GM12878 (cell line): ENCODE measurements at regions not wholly inside any gene's neighbourhood (a gene's known extent, or its start where the extent isn't known, plus 50 kb on each side); places are given as distances from the start of the nearest gene placed in this dataset.

Experiments used
- ATAC-seq: fragments of 200-7000 bp; cut with Tn5 transposase; 3 replicates; pipeline ENCODE4 v1.9.1; 2020; ENCODE audit warnings: mild to moderate bottlenecking, moderate library complexity
- BruUV-seq: library from RNA; stranded (reverse); fragments of 400-500 nt; replicated peaks from 2 replicates; lab custom pipeline; 2021; lab: Mats Ljungman, UMichigan
- CTCF ChIA-PET: fragments of 300-600 bp; sonication (Branson Sonifier 250); formaldehyde crosslinking; extraction: SDS; loops from one replicate; lab custom pipeline; 2021; ENCODE audit warnings: inconsistent platforms; lab: Yijun Ruan, JAX
- POLR2A ChIA-PET: fragments of 350-600 bp; formaldehyde crosslinking; extraction: SDS; loops from one replicate; lab custom pipeline; 2021; ENCODE audit warnings: inconsistent platforms; lab: Charles Lee
- RAD21 ChIA-PET: fragments of 300-600 bp; sonication (Branson Sonifier 250); formaldehyde crosslinking; loops from one replicate; lab custom pipeline; 2023; ENCODE audit warnings: antibody characterized with exemption; ENCODE audit not compliant: unreplicated experiment; lab: Charles Lee
- SMC1A ChIA-PET: fragments of 300-600 bp; sonication (Branson Sonifier 250); formaldehyde crosslinking; loops from one replicate; lab custom pipeline; 2023; ENCODE audit not compliant: unreplicated experiment, uncharacterized antibody; lab: Charles Lee
- DNase-seq: peaks from one replicate; pipeline ENCODE4 v3.0.0-alpha.2; 2011; ENCODE audit warnings: low read depth, low spot score
- FAIRE-seq: peaks from 3 replicates; lab custom pipeline; 2011; peaks lifted over from hg19 to GRCh38; lab: Jason Lieb, UNC
- H2AFZ ChIP-seq: 2 replicates; pipeline ENCODE4 v1.6.0; 2011; ENCODE audit warnings: low read depth, low read length, control low read depth; ENCODE audit not compliant: control insufficient read depth
- H3K27ac ChIP-seq: 2 replicates; pipeline ENCODE4 v1.5.1; 2011; ENCODE audit warnings: control low read depth; ENCODE audit not compliant: control insufficient read depth, insufficient read depth
- H3K27me3 ChIP-seq, 2 experiments: replicated peaks in 1 of 2; 2 replicates each; pipeline versions ENCODE4 v1.6.0 to v1.6.1; 2011; ENCODE audit warnings: low read length in 1 of 2; ENCODE audit not compliant: control insufficient read depth in 2 of 2, insufficient read depth in 2 of 2
- H3K36me3 ChIP-seq, 2 experiments: 2 replicates each; pipeline ENCODE4 v1.5.1; 2011; ENCODE audit warnings: low read length in 1 of 2; ENCODE audit not compliant: control insufficient read depth in 2 of 2, insufficient read depth in 2 of 2
- H3K4me1 ChIP-seq: 2 replicates; pipeline ENCODE4 v1.6.1; 2011; ENCODE audit warnings: mild to moderate bottlenecking, low read length, moderate library complexity, mixed read lengths; ENCODE audit not compliant: control insufficient read depth, insufficient read depth
- H3K4me2 ChIP-seq: 2 replicates; pipeline ENCODE4 v1.6.0; 2011; ENCODE audit warnings: control low read depth; ENCODE audit not compliant: control insufficient read depth, insufficient read depth
- H3K4me3 ChIP-seq: fragments of 200-600 bp; sonication (generic); 2 replicates; pipeline ENCODE4 v1.5.1; 2016
- H3K79me2 ChIP-seq: 2 replicates; pipeline ENCODE4 v1.6.0; 2011; ENCODE audit warnings: low read length; ENCODE audit not compliant: control insufficient read depth, insufficient read depth
- H3K9ac ChIP-seq: 2 replicates; pipeline ENCODE4 v1.8.0; 2011; ENCODE audit warnings: low read length, control low read depth, mixed read lengths; ENCODE audit not compliant: control insufficient read depth, insufficient read depth
- H3K9me3 ChIP-seq: replicated peaks from 3 replicates; pipeline ENCODE4 v1.5.1; 2011; ENCODE audit warnings: mild to moderate bottlenecking, low read length; ENCODE audit not compliant: control insufficient read depth, insufficient read depth
- H4K20me1 ChIP-seq: 2 replicates; pipeline ENCODE4 v1.6.0; 2011; ENCODE audit not compliant: control insufficient read depth, insufficient read depth
- CREB1 ChIP-seq: IDR thresholded peaks from 2 replicates; pipeline ENCODE4 v1.6.1; 2012; ENCODE audit warnings: low read depth, mild to moderate bottlenecking, inconsistent platforms
- EGR1 ChIP-seq, 2 experiments: IDR thresholded peaks; 1 replicate in 1 of 2; 2 replicates in 1 of 2; pipeline ENCODE4 v1.6.1; 2011 to 2012; ENCODE audit warnings: low read depth in 2 of 2, low read length in 2 of 2, borderline replicate concordance in 1 of 2, mild to moderate bottlenecking in 1 of 2, moderate library complexity in 1 of 2
- FOS ChIP-seq: IDR thresholded peaks from 3 replicates; pipeline ENCODE4 v1.6.1; 2011; ENCODE audit warnings: borderline replicate concordance; ENCODE audit not compliant: insufficient read length; ENCODE audit errors: extremely low read depth
- IRF4 ChIP-seq: IDR thresholded peaks from 2 replicates; pipeline ENCODE4 v1.6.1; 2011; ENCODE audit warnings: low read depth, low read length
- KDM1A ChIP-seq: fragments of 200-600 bp; sonication (generic); IDR thresholded peaks from 2 replicates; pipeline ENCODE4 v1.6.1; 2016; ENCODE audit warnings: borderline replicate concordance
- MXI1 ChIP-seq: fragments of 150-350 bp; IDR thresholded peaks from 2 replicates; pipeline ENCODE4 v1.6.1; 2011; ENCODE audit warnings: low read depth, mild to moderate bottlenecking, inconsistent platforms, low read length, improper control_type of control experiment
- POLR2A ChIP-seq: IDR thresholded peaks from 2 replicates; pipeline ENCODE4 v1.6.1; 2011; ENCODE audit warnings: low read depth, mild to moderate bottlenecking, low read length
- POLR2AphosphoS2 ChIP-seq: IDR thresholded peaks from 2 replicates; pipeline ENCODE4 v1.6.1; 2011; ENCODE audit warnings: low read depth, mild to moderate bottlenecking, low read length, improper control_type of control experiment, moderate library complexity
- SIX5 ChIP-seq: IDR thresholded peaks from 2 replicates; pipeline ENCODE4 v1.6.1; 2011; ENCODE audit warnings: mild to moderate bottlenecking, low read depth, low read length, moderate library complexity; ENCODE audit not compliant: severe bottlenecking
- SMC3 ChIP-seq: IDR thresholded peaks from 2 replicates; pipeline ENCODE4 v1.6.1; 2011; ENCODE audit warnings: low read length, improper control_type of control experiment, borderline replicate concordance
- SREBF1 ChIP-seq: IDR thresholded peaks from 2 replicates; pipeline ENCODE4 v1.6.1; 2012; ENCODE audit warnings: mild to moderate bottlenecking, low read length
- STAT1 ChIP-seq: fragments of 450-650 bp; conservative IDR thresholded peaks from 2 replicates; pipeline ENCODE4 v1.6.1; 2014; ENCODE audit warnings: antibody characterized with exemption, mild to moderate bottlenecking
- TAF1 ChIP-seq: IDR thresholded peaks from 2 replicates; pipeline ENCODE4 v1.6.1; 2011; ENCODE audit warnings: mild to moderate bottlenecking, low read depth, low read length, borderline replicate concordance
- ZBED1 ChIP-seq: IDR thresholded peaks from 2 replicates; pipeline ENCODE4 v1.6.1; 2016; ENCODE audit warnings: borderline replicate concordance
- ZNF274 ChIP-seq: IDR thresholded peaks from one replicate; pipeline ENCODE4 v1.8.0; 2011; ENCODE audit not compliant: insufficient read length, insufficient read depth
- WGBS: methylation state at CpG from one replicate; pipeline ENCODE4 v1.1.6; 2016; ENCODE audit warnings: low lambda C conversion rate; ENCODE audit not compliant: insufficient replicate concordance, insufficient coverage; ENCODE audit errors: missing lambda C conversion rate; 5-methylcytosine and 5-hydroxymethylcytosine counted together
- in situ Hi-C: fragments of 300-500 bp; cut with MboI; formaldehyde crosslinking; loops from 9 replicates; pipeline ENCODE4 v1.14.3; 2018; ENCODE audit warnings: mixed read lengths
- intact Hi-C: fragments of 100-400 bp; cut with micrococcal nuclease; formaldehyde crosslinking; loops from one replicate; pipeline ENCODE4 v1.14.2; 2022; ENCODE audit not compliant: unreplicated experiment
- TF ChIP-seq, protein P1 (sequence below): fragments of 450-650 bp; IDR thresholded peaks from 2 replicates; pipeline ENCODE4 v1.6.1; 2017; ENCODE audit warnings: borderline replicate concordance

DNA sequence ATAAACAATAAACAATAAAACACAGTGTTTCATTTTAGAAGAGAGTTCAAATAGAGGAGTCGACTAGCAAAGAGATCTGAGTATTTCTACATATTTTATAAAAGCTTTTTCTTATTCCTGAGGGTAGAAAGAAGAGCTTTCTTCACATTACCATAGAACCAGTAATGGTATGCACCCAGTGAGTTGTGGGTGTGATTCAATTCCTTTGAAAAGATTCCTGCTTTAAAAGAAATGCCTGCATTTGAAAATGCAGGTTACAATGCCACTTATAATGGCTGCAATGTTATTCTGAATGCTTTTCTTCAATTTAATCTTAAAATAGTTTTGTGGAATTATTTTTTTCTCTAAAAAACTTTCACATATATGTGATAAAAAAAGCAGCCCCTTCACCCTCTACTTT, 178.1 kb downstream of the CDC14C start:
- intact Hi-C loops (no loop called here), in situ Hi-C loops (no loop called here)
- POLR2A ChIA-PET = no interaction called here

DNA sequence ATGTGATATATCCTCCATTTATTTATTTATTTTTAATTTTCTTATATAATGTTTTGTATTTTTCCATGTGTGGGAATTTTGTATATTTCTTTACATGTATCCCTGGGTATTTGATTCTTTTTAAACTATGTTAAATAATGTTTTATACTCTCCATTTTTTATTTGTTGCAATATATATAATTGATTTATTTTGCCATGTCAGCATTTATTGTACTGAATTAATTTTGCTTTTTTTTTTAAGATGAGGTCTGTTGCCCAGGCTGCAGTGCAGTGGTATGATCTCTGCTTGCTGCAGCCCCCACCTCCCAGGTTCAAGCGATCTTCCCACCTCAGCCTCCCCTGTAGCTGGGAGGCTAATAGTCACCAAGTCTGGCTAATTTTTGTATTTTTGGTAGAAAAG, 187.4 kb downstream of the CDC14C start:
- ATAC-seq (no peak), DNase-seq (no peak), FAIRE-seq (no peak)
- Histone ChIP-seq H3K36me3 (no peaks in the 10 kb centered on the region), H3K79me2 (no peaks in the 10 kb centered on the region), H4K20me1 (no peaks in the 10 kb centered on the region), H3K4me1 (no peaks in the 10 kb centered on the region), H3K27me3 (no peaks in the 10 kb centered on the region), H3K4me3 (no peak overlapping the region), H3K9me3 (no peaks in the 10 kb centered on the region), H3K9ac (no peak overlapping the region), H3K4me2 (no peak overlapping the region), H3K27ac (no peak overlapping the region), H2AFZ (no peak overlapping the region)
- ChIA-PET POLR2A (no interaction called here), RAD21 (no interaction called here), CTCF (no interaction called here), SMC1A (no interaction called here)
- intact Hi-C loops = no loop called here
- TF ChIP-seq IRF4 (no peak), SIX5 (no peak), POLR2AphosphoS2 (no peak), FOS (no peak), TAF1 (no peak), MXI1 (no peak), POLR2A (no peak), ZNF274 (no peak), ZBED1 (no peak), CREB1 (no peak)
- TF ChIP-seq, protein P1, sequence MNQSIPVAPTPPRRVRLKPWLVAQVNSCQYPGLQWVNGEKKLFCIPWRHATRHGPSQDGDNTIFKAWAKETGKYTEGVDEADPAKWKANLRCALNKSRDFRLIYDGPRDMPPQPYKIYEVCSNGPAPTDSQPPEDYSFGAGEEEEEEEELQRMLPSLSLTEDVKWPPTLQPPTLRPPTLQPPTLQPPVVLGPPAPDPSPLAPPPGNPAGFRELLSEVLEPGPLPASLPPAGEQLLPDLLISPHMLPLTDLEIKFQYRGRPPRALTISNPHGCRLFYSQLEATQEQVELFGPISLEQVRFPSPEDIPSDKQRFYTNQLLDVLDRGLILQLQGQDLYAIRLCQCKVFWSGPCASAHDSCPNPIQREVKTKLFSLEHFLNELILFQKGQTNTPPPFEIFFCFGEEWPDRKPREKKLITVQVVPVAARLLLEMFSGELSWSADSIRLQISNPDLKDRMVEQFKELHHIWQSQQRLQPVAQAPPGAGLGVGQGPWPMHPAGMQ = no peak
- no TSS peak for BruUV-seq
- in situ Hi-C loops = no loop called here
- 100% methylated on average over 1 of the region's 1 CpG for WGBS

More for the DNA sequence above, 178.1 kb downstream of the CDC14C start:
- H3K27me3 ChIP-seq = no peaks in the 10 kb centered on the region
- no peak for DNase-seq
- SMC1A ChIA-PET = no interaction called here
- no TSS peak for BruUV-seq
- RAD21 ChIA-PET = no interaction called here
- ATAC-seq = no peak
- CTCF ChIA-PET = no interaction called here
- H3K79me2 ChIP-seq = no peaks in the 10 kb centered on the region
- TF ChIP-seq SREBF1 (no peak), STAT1 (no peak), EGR1 (IDR thresholded peaks at IDR 0.05; ENCODE audit: borderline replicate concordance in 1 of 2, low read depth in 2 of 2, low read length in 2 of 2) (no peak), KDM1A (no peak), SMC3 (no peak), MXI1 (no peak), SIX5 (no peak)
- TF ChIP-seq, all 136 proteins: peak for 0
- Histone ChIP-seq H2AFZ (no peak overlapping the region), H3K4me3 (no peak overlapping the region), H3K9me3 (no peaks in the 10 kb centered on the region), H3K9ac (no peak overlapping the region), H3K27ac (no peak overlapping the region), H3K36me3 (no peaks in the 10 kb centered on the region), H3K4me1 (no peaks in the 10 kb centered on the region), H3K4me2 (no peak overlapping the region), H4K20me1 (no peaks in the 10 kb centered on the region)
- no peak for FAIRE-seq
- WGBS = 0% methylated on average over 1 of the region's 1 CpG
